GM12865 (cell line): ENCODE measurements at regions not wholly inside any gene's neighbourhood (a gene's known extent, or its start where the extent isn't known, plus 50 kb on each side); places are given as distances from the start of the nearest gene placed in this dataset.

Experiments used
- DNase-seq: peaks from one replicate; pipeline ENCODE4 v3.0.0; 2010; ENCODE audit warnings: low read depth
- H3K4me3 ChIP-seq: 2 replicates; pipeline ENCODE4 v1.5.1; 2011; ENCODE audit warnings: mild to moderate bottlenecking, low read depth, low read length, control low read depth
- TF ChIP-seq, protein P1 (sequence below): IDR thresholded peaks from 2 replicates; pipeline ENCODE4 v1.5.1; 2011; ENCODE audit warnings: low read length, control low read depth, low read depth, inconsistent platforms; ENCODE audit not compliant: insufficient read depth; ENCODE audit errors: missing control alignments

DNA sequence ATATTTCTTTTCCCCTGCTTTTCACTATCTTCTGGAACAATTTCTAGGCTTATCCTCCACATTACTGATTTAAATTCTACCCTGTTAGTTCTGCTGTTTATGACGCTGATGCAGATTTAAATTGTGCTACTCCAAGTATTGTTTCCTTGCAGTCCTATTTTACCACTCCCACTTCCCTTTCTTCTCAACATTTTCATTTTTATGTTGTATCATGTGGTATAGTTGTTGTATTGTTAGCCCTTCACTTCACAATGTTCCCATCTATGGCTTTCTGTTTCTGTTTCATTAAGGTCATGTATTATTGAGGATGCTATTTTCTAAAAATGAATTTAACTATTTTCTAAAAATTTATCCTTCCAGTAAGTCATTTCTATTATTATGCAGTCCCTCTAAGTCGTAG is 254.4 kb downstream of the NDUFS4 start:
- TF ChIP-seq, protein P1, sequence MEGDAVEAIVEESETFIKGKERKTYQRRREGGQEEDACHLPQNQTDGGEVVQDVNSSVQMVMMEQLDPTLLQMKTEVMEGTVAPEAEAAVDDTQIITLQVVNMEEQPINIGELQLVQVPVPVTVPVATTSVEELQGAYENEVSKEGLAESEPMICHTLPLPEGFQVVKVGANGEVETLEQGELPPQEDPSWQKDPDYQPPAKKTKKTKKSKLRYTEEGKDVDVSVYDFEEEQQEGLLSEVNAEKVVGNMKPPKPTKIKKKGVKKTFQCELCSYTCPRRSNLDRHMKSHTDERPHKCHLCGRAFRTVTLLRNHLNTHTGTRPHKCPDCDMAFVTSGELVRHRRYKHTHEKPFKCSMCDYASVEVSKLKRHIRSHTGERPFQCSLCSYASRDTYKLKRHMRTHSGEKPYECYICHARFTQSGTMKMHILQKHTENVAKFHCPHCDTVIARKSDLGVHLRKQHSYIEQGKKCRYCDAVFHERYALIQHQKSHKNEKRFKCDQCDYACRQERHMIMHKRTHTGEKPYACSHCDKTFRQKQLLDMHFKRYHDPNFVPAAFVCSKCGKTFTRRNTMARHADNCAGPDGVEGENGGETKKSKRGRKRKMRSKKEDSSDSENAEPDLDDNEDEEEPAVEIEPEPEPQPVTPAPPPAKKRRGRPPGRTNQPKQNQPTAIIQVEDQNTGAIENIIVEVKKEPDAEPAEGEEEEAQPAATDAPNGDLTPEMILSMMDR, result no peak
- H3K4me3 ChIP-seq, result no peak overlapping the region
- DNase-seq, result no peak

DNA sequence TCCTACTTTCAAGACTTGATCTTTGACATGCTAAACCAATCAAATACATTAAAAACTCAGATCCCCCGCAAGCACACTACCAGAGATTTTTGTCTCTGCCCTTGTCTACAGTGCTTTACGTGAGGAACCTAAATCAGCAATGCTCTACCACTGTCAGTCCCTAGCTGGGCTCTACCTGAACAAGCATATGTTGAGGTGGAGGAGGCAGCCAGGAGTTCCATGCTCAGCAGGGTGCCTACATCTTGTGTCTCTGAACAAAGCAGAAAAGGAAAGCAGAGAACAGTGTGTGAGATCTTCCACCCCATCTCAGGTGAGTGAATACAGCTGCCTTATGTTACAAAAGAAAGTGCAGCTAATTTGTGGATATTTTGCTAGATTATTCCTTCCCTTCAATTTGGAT is 255.0 kb downstream of the NDUFS4 start:
- no peak overlapping the region for H3K4me3 ChIP-seq
- DNase-seq, result no peak
- TF ChIP-seq, protein P1, result no peak

DNA sequence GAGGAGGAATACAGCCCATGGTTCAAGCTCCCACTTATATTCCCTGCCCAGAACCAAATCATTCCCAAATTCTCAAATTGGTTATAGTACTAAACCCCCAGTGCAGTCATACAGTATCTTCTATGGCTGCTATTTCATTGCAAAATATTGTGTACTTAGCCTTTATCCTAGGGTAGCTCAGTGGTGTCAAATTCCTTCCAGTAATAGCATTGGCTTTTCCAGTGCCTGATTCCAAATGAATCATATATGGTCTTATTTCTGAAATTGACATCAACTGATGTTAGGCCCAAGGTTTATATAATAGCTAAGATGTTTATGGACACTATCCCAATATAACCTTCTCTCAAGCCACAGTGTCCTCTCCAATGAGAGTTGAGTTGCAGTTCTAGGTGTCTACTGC is 256.7 kb downstream of the NDUFS4 start:
- no peak for DNase-seq
- TF ChIP-seq, protein P1, result no peak
- H3K4me3 ChIP-seq, result no peak overlapping the region

DNA sequence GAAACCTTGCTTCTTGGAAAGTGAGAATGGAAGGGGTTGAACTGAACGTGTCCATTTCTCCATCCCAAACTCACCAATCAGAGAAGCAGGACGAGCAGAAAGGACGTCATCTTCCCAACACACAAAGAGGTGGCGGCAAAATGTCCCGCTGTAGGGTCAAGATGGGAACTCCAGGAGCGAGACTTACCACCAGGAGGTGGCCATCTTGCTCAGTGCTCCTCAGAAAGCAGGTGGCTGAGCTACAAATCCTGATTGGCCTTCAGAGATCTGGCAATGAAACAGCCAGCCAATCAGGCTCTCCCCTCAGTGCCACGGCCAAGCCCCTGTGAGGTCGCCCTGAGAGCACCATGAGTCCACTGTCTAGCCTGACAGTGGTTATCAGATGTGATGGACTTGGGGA is 259.0 kb downstream of the NDUFS4 start:
- no peak overlapping the region for H3K4me3 ChIP-seq
- TF ChIP-seq, protein P1, result no peak
- DNase-seq, result peak; percentile 29

DNA sequence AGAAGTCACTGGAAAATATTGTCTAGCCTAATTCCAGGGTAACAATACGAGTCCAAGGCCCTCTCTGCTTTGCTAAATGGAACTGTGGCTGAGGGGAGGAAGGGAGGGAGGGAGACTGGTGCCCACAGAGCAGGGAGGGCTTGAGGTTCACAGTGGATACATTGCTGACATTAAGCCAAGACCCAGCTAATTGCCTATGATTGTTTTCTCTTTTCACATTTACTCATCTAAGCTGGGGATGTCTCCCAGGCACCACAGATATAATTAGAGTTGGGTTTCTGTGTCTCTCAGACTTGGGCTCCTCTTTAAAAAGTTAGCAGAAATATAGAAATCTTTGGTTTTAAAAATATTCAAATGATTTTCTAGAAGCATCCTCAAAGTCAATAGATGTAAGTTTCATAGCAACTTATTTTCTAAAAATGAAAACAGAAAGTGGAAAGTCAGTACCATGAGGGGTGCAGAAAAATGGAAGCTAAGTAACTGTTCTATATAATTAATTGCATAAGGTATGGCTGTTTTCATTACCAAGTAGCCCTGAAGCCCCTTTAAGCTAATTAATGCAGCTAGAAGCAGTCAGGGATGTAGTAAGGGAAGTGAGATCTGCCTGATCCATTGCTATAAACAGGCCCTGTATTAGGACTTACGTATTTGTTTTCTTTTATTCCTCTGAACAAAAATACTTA is 259.8 kb downstream of the NDUFS4 start:
- DNase-seq, result peak; percentile 59
- H3K4me3 ChIP-seq, result no peak overlapping the region
- TF ChIP-seq, protein P1, result no peak

DNA sequence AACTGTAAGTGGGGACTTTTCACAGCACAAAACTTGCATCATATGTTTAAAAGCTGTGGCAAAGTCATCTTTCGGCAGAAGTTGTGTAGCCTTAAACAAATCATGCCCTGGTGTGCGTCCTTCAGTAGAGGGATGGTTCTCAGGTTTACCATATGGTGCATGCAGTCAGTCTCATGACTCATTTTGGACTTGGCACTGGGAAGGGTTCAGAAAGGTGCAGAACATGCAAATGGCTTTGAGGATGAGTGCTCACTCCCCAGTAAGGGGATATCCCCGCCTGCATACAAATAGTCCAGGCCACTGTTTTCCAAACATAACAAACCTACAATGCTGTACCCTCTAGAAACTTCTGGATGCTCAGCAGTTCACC is 260.3 kb downstream of the NDUFS4 start:
- TF ChIP-seq, protein P1, result no peak
- no peak overlapping the region for H3K4me3 ChIP-seq
- DNase-seq, result peak; percentile 79

DNA sequence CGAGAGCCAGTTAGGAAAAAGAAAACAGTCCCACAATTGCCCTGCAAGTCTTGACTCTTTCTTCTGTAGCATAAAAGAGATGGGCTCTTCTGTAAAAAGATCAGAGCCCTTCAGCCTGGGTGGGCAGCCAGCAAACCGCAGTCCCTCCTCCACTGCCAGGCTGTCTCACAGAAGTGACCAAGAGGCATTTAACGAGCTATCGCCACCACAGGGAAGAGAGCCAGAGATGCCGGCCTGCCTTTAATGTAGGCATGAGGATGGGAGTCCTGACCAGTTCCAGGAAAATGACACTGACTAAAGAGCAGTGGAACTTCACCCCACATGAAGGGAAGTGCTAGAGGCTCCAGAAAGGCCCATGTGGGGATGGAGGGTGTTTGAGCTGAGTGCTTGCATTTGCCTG is 264.6 kb downstream of the NDUFS4 start:
- TF ChIP-seq, protein P1, result no peak

More for the DNA sequence above, 264.6 kb downstream of the NDUFS4 start:
- no peak overlapping the region for H3K4me3 ChIP-seq
- no peak for DNase-seq
